ENCODE measurements at regions not wholly inside any gene's neighbourhood (a gene's known extent, or its start where the extent isn't known, plus 50 kb on each side); places are given as distances from the start of the nearest gene placed in this dataset.
"Not testable (repeated sequence)": the region's sequence is repeated elsewhere in the genome, so short reads cannot be mapped to it uniquely, and the experiment has no call there.

GRCh38 chr10:44278837-44279324 lies 106.0 kb downstream of the CXCL12 start:
- no peak for ATAC-seq (ENCODE audit: insufficient read depth, low read depth)
- H3K9ac ChIP-seq (ENCODE audit: low read depth, low read length) = no peak overlapping the region
- no peak overlapping the region for H3K4me2 ChIP-seq (ENCODE audit: insufficient read depth, low read length)
- no peaks in the 10 kb centered on the region for H4K20me1 ChIP-seq (ENCODE audit: insufficient read depth, low read length)
- no peaks in the 10 kb centered on the region for H3K79me2 ChIP-seq (ENCODE audit: insufficient read depth, low read length)
- H3K27ac ChIP-seq (ENCODE audit: low read length) = no peak overlapping the region
- TF ChIP-seq CTCF (IDR thresholded peaks at IDR 0.05; ENCODE audit: borderline replicate concordance, extremely low read depth, low read length, poor library complexity, severe bottlenecking) (no peak), EZH2 (IDR thresholded peaks at IDR 0.05; ENCODE audit: borderline replicate concordance, low read depth, low read length, severe bottlenecking) (no peak)
- H3K36me3 ChIP-seq (ENCODE audit: insufficient read depth, low read length) = no peaks in the 10 kb centered on the region
- DNase-seq = no peak
- H3K9me3 ChIP-seq (ENCODE audit: insufficient read depth, low read length, severe bottlenecking) = no peaks in the 10 kb centered on the region
- no peak overlapping the region for H3K4me3 ChIP-seq (ENCODE audit: low read depth in 1 of 2, low read length in 2 of 2)
- H3K27me3 ChIP-seq (ENCODE audit: insufficient read depth, low read length, poor library complexity) = no peaks in the 10 kb centered on the region
- no peaks in the 10 kb centered on the region for H3K4me1 ChIP-seq (ENCODE audit: insufficient read depth, low read length)
- no peak overlapping the region for H2AFZ ChIP-seq (ENCODE audit: low read depth, low read length)

GRCh38 chr10:44268435-44268948 lies 116.4 kb downstream of the CXCL12 start:
- H4K20me1 ChIP-seq (ENCODE audit: insufficient read depth, low read length); ATAC-seq (ENCODE audit: insufficient read depth, low read depth); H3K27me3 ChIP-seq (ENCODE audit: insufficient read depth, low read length, poor library complexity): not testable (repeated sequence)

GRCh38 chr10:44267007-44267406 lies 117.9 kb downstream of the CXCL12 start:
- no peaks in the 10 kb centered on the region for H3K27me3 ChIP-seq (ENCODE audit: insufficient read depth, low read length, poor library complexity)
- no peak overlapping the region for H3K4me3 ChIP-seq (ENCODE audit: low read depth in 1 of 2, low read length in 2 of 2)
- no peaks in the 10 kb centered on the region for H4K20me1 ChIP-seq (ENCODE audit: insufficient read depth, low read length)
- no peak overlapping the region for H3K9ac ChIP-seq (ENCODE audit: low read depth, low read length)
- ATAC-seq (ENCODE audit: insufficient read depth, low read depth) (no peak), DNase-seq (no peak)
- no peak for TF ChIP-seq CTCF (IDR thresholded peaks at IDR 0.05; ENCODE audit: borderline replicate concordance, extremely low read depth, low read length, poor library complexity, severe bottlenecking)
- TF ChIP-seq EZH2 (IDR thresholded peaks at IDR 0.05; ENCODE audit: borderline replicate concordance, low read depth, low read length, severe bottlenecking) = no peak
- H3K79me2 ChIP-seq (ENCODE audit: insufficient read depth, low read length) = no peaks in the 10 kb centered on the region
- H3K4me1 ChIP-seq (ENCODE audit: insufficient read depth, low read length) = no peaks in the 10 kb centered on the region
- no peaks in the 10 kb centered on the region for H3K9me3 ChIP-seq (ENCODE audit: insufficient read depth, low read length, severe bottlenecking)
- no peaks in the 10 kb centered on the region for H3K36me3 ChIP-seq (ENCODE audit: insufficient read depth, low read length)
- H3K27ac ChIP-seq (ENCODE audit: low read length) = no peak overlapping the region
- no peak overlapping the region for H3K4me2 ChIP-seq (ENCODE audit: insufficient read depth, low read length)
- no peak overlapping the region for H2AFZ ChIP-seq (ENCODE audit: low read depth, low read length)

More at GRCh38 chr10:44268435-44268948, 116.4 kb downstream of the CXCL12 start:
- not testable (repeated sequence) for DNase-seq; H3K9me3 ChIP-seq (ENCODE audit: insufficient read depth, low read length, severe bottlenecking); H2AFZ ChIP-seq (ENCODE audit: low read depth, low read length); H3K4me1 ChIP-seq (ENCODE audit: insufficient read depth, low read length); H3K27ac ChIP-seq (ENCODE audit: low read length); H3K4me3 ChIP-seq (ENCODE audit: low read depth in 1 of 2, low read length in 2 of 2); H3K4me2 ChIP-seq (ENCODE audit: insufficient read depth, low read length); H3K9ac ChIP-seq (ENCODE audit: low read depth, low read length); H3K36me3 ChIP-seq (ENCODE audit: insufficient read depth, low read length); H3K79me2 ChIP-seq (ENCODE audit: insufficient read depth, low read length)

GRCh38 chr10:44264244-44264643 lies 120.7 kb downstream of the CXCL12 start:
- H3K36me3 ChIP-seq (ENCODE audit: insufficient read depth, low read length) = no peaks in the 10 kb centered on the region
- ATAC-seq (ENCODE audit: insufficient read depth, low read depth) = no peak

More at GRCh38 chr10:44264244-44264643, 120.7 kb downstream of the CXCL12 start:
- Histone ChIP-seq H3K27ac (ENCODE audit: low read length) (no peak overlapping the region), H3K4me3 (ENCODE audit: low read depth in 1 of 2, low read length in 2 of 2) (no peak overlapping the region), H3K79me2 (ENCODE audit: insufficient read depth, low read length) (no peaks in the 10 kb centered on the region), H3K27me3 (ENCODE audit: insufficient read depth, low read length, poor library complexity) (no peaks in the 10 kb centered on the region), H3K9ac (ENCODE audit: low read depth, low read length) (no peak overlapping the region), H3K4me2 (ENCODE audit: insufficient read depth, low read length) (no peak overlapping the region), H3K4me1 (ENCODE audit: insufficient read depth, low read length) (no peaks in the 10 kb centered on the region), H4K20me1 (ENCODE audit: insufficient read depth, low read length) (no peaks in the 10 kb centered on the region), H2AFZ (ENCODE audit: low read depth, low read length) (no peak overlapping the region), H3K9me3 (ENCODE audit: insufficient read depth, low read length, severe bottlenecking) (no peaks in the 10 kb centered on the region)
- no peak for TF ChIP-seq CTCF (IDR thresholded peaks at IDR 0.05; ENCODE audit: borderline replicate concordance, extremely low read depth, low read length, poor library complexity, severe bottlenecking)
- no peak for TF ChIP-seq EZH2 (IDR thresholded peaks at IDR 0.05; ENCODE audit: borderline replicate concordance, low read depth, low read length, severe bottlenecking)
- DNase-seq = no peak
